ENCODE measurements at regions not wholly inside any gene's neighbourhood (a gene's known extent, or its start where the extent isn't known, plus 50 kb on each side); places are given as distances from the start of the nearest gene placed in this dataset.
"Not testable (repeated sequence)": the region's sequence is repeated elsewhere in the genome, so short reads cannot be mapped to it uniquely, and the experiment has no call there.

- no peak for FAIRE-seq
Observed at GRCh38 chr20:1809611-1810510, 85.3 kb upstream of the SIRPA start.

- no peak for FAIRE-seq
Observed at GRCh38 chr20:1809131-1809572, 86.1 kb upstream of the SIRPA start.

- FAIRE-seq = no peak
Observed at GRCh38 chr20:1808101-1808500, 87.1 kb upstream of the SIRPA start.

- FAIRE-seq = no peak
Observed at GRCh38 chr20:1807394-1807793, 87.8 kb upstream of the SIRPA start.

GRCh38 chr20:1806456-1806855 is 88.8 kb upstream of the SIRPA start:
- no peak for FAIRE-seq

- FAIRE-seq = no peak
Observed at GRCh38 chr20:1805816-1806215, 89.4 kb upstream of the SIRPA start.

- no peak for FAIRE-seq
Observed at GRCh38 chr20:1805161-1805581, 90.0 kb upstream of the SIRPA start.

GRCh38 chr20:1804554-1804956 is 90.7 kb upstream of the SIRPA start:
- FAIRE-seq = no peak

GRCh38 chr20:1803932-1804501 is 91.2 kb upstream of the SIRPA start:
- no peak for FAIRE-seq

- no peak for FAIRE-seq
Observed at GRCh38 chr20:1803061-1803931, 91.9 kb upstream of the SIRPA start.

GRCh38 chr20:1802385-1803060 is 92.7 kb upstream of the SIRPA start:
- FAIRE-seq = no peak

- no peak for FAIRE-seq
Observed at GRCh38 chr20:1801929-1802306, 93.3 kb upstream of the SIRPA start.

GRCh38 chr20:1801225-1801928 is 93.8 kb upstream of the SIRPA start:
- FAIRE-seq = no peak

GRCh38 chr20:1800777-1801176 is 94.4 kb upstream of the SIRPA start:
- FAIRE-seq = peak; percentile 86

- FAIRE-seq = no peak
Observed at GRCh38 chr20:1800180-1800579, 95.0 kb upstream of the SIRPA start.

- FAIRE-seq = not testable (repeated sequence)
Observed at GRCh38 chr20:1799746-1800145, 95.5 kb upstream of the SIRPA start.

- no peak for FAIRE-seq
Observed at GRCh38 chr20:1798982-1799381, 96.2 kb upstream of the SIRPA start.

GRCh38 chr20:1793821-1794220 is 101.4 kb upstream of the SIRPA start:
- FAIRE-seq = no peak

GRCh38 chr20:1792274-1792673 is 102.9 kb upstream of the SIRPA start:
- no peak for FAIRE-seq

- no peak for FAIRE-seq
Observed at GRCh38 chr20:1790386-1790785, 104.8 kb upstream of the SIRPA start.

- no peak for FAIRE-seq
Observed at GRCh38 chr20:1788044-1788443, 107.2 kb upstream of the SIRPA start.

GRCh38 chr20:1786486-1786885 is 108.7 kb upstream of the SIRPA start:
- no peak for FAIRE-seq
